ENCODE measurements at regions not wholly inside any gene's neighbourhood (a gene's known extent, or its start where the extent isn't known, plus 50 kb on each side); places are given as distances from the start of the nearest gene placed in this dataset.
"Not testable (repeated sequence)": the region's sequence is repeated elsewhere in the genome, so short reads cannot be mapped to it uniquely, and the experiment has no call there.

- Mint-ChIP-seq H3K4me3 (no peak overlapping the region), H3K9me3 (no peaks in the 10 kb centered on the region), H3K36me3 (no peaks in the 10 kb centered on the region), H3K27me3 (peaks cover 2% of the 10 kb centered on the region), H3K4me1 (peaks cover 0 to 4% (median 2%) of the 10 kb centered on the region in 3 donors), H3K27ac (no peak overlapping the region)
Measured at GRCh38 chr5:86671536-86671935, 53.8 kb downstream of the COX7C start.

GRCh38 chr5:86674069-86674468, 56.3 kb downstream of the COX7C start:
- Mint-ChIP-seq H3K9me3 (no peaks in the 10 kb centered on the region), H3K27ac (no peak overlapping the region), H3K4me3 (no peak overlapping the region), H3K4me1 (no peaks in the 10 kb centered on the region), H3K27me3 (peaks cover 2% of the 10 kb centered on the region), H3K36me3 (no peaks in the 10 kb centered on the region)

- no peak overlapping the region for H3K4me3 Mint-ChIP-seq
- H3K4me1 Mint-ChIP-seq, result no peaks in the 10 kb centered on the region
- no peaks in the 10 kb centered on the region for H3K9me3 Mint-ChIP-seq
- no peaks in the 10 kb centered on the region for H3K36me3 Mint-ChIP-seq
- H3K27me3 Mint-ChIP-seq, result no peaks in the 10 kb centered on the region
- no peak overlapping the region for H3K27ac Mint-ChIP-seq
Measured at GRCh38 chr5:86675311-86675710, 57.6 kb downstream of the COX7C start.

- Mint-ChIP-seq H3K27me3 (no peaks in the 10 kb centered on the region), H3K4me3 (no peak overlapping the region), H3K27ac (no peak overlapping the region), H3K9me3 (no peaks in the 10 kb centered on the region), H3K36me3 (no peaks in the 10 kb centered on the region), H3K4me1 (no peaks in the 10 kb centered on the region)
Measured at GRCh38 chr5:86679529-86679928, 61.8 kb downstream of the COX7C start.

GRCh38 chr5:86679949-86680348, 62.2 kb downstream of the COX7C start:
- no peaks in the 10 kb centered on the region for H3K9me3 Mint-ChIP-seq
- no peaks in the 10 kb centered on the region for H3K27me3 Mint-ChIP-seq
- no peak overlapping the region for H3K4me3 Mint-ChIP-seq
- H3K27ac Mint-ChIP-seq, result no peak overlapping the region
- H3K36me3 Mint-ChIP-seq, result no peaks in the 10 kb centered on the region
- no peaks in the 10 kb centered on the region for H3K4me1 Mint-ChIP-seq

- no peak overlapping the region for H3K27ac Mint-ChIP-seq
- H3K9me3 Mint-ChIP-seq, result no peaks in the 10 kb centered on the region
- H3K27me3 Mint-ChIP-seq, result no peaks in the 10 kb centered on the region
- H3K36me3 Mint-ChIP-seq, result no peaks in the 10 kb centered on the region
- no peaks in the 10 kb centered on the region for H3K4me1 Mint-ChIP-seq
- H3K4me3 Mint-ChIP-seq, result no peak overlapping the region
Measured at GRCh38 chr5:86684222-86684621, 66.5 kb downstream of the COX7C start.

- H3K4me3 Mint-ChIP-seq, result no peak overlapping the region
- H3K27ac Mint-ChIP-seq, result no peak overlapping the region
- no peaks in the 10 kb centered on the region for H3K36me3 Mint-ChIP-seq
- H3K9me3 Mint-ChIP-seq, result no peaks in the 10 kb centered on the region
- H3K27me3 Mint-ChIP-seq, result no peaks in the 10 kb centered on the region
- H3K4me1 Mint-ChIP-seq, result no peaks in the 10 kb centered on the region
Measured at GRCh38 chr5:86686046-86686445, 68.3 kb downstream of the COX7C start.

GRCh38 chr5:86688406-86688805, 70.7 kb downstream of the COX7C start:
- Mint-ChIP-seq H3K4me1 (no peaks in the 10 kb centered on the region), H3K36me3 (no peaks in the 10 kb centered on the region), H3K4me3 (no peak overlapping the region), H3K27ac (no peak overlapping the region), H3K27me3 (no peaks in the 10 kb centered on the region), H3K9me3 (no peaks in the 10 kb centered on the region)

GRCh38 chr5:86689103-86689729, 71.5 kb downstream of the COX7C start:
- Mint-ChIP-seq H3K27ac (no peak overlapping the region), H3K36me3 (no peaks in the 10 kb centered on the region), H3K4me1 (no peaks in the 10 kb centered on the region), H3K27me3 (no peaks in the 10 kb centered on the region), H3K9me3 (no peaks in the 10 kb centered on the region), H3K4me3 (no peak overlapping the region)

- Mint-ChIP-seq H3K36me3 (no peaks in the 10 kb centered on the region), H3K9me3 (no peaks in the 10 kb centered on the region), H3K27me3 (no peaks in the 10 kb centered on the region), H3K4me1 (no peaks in the 10 kb centered on the region), H3K27ac (no peak overlapping the region), H3K4me3 (no peak overlapping the region)
Measured at GRCh38 chr5:86709157-86709881, 91.6 kb downstream of the COX7C start.

GRCh38 chr5:86716121-86716520, 98.4 kb downstream of the COX7C start:
- H3K36me3 Mint-ChIP-seq, result no peaks in the 10 kb centered on the region
- H3K4me3 Mint-ChIP-seq, result no peak overlapping the region
- H3K4me1 Mint-ChIP-seq, result peaks cover 0 to 2% (median 0%) of the 10 kb centered on the region in 3 donors
- H3K27me3 Mint-ChIP-seq, result no peaks in the 10 kb centered on the region
- H3K9me3 Mint-ChIP-seq, result no peaks in the 10 kb centered on the region
- H3K27ac Mint-ChIP-seq, result no peak overlapping the region

- not testable (repeated sequence) for H3K36me3 Mint-ChIP-seq, H3K27me3 Mint-ChIP-seq, H3K27ac Mint-ChIP-seq, H3K9me3 Mint-ChIP-seq, H3K4me1 Mint-ChIP-seq
- peak overlapping the region in 1 of 4 donors; percentile 65 for H3K4me3 Mint-ChIP-seq
Measured at GRCh38 chr5:86731319-86732117, 113.8 kb downstream of the COX7C start.

- Mint-ChIP-seq H3K9me3 (peaks cover 9 to 20% (median 10%) of the 10 kb centered on the region in 3 donors), H3K27me3 (no peaks in the 10 kb centered on the region), H3K27ac (no peak overlapping the region), H3K36me3 (no peaks in the 10 kb centered on the region), H3K4me1 (no peaks in the 10 kb centered on the region), H3K4me3 (no peak overlapping the region)
Measured at GRCh38 chr5:86735370-86735769, 117.6 kb downstream of the COX7C start.

- H3K4me1 Mint-ChIP-seq, result no peaks in the 10 kb centered on the region
- no peaks in the 10 kb centered on the region for H3K36me3 Mint-ChIP-seq
- H3K27ac Mint-ChIP-seq, result no peak overlapping the region
- H3K4me3 Mint-ChIP-seq, result no peak overlapping the region
- H3K27me3 Mint-ChIP-seq, result no peaks in the 10 kb centered on the region
- H3K9me3 Mint-ChIP-seq, result peaks cover 4 to 24% (median 10%) of the 10 kb centered on the region in 3 donors
Measured at GRCh38 chr5:86737579-86737978, 119.8 kb downstream of the COX7C start.

GRCh38 chr5:86748538-86749105, 130.9 kb downstream of the COX7C start:
- no peak overlapping the region for H3K4me3 Mint-ChIP-seq
- no peaks in the 10 kb centered on the region for H3K4me1 Mint-ChIP-seq
- no peak overlapping the region for H3K27ac Mint-ChIP-seq
- H3K9me3 Mint-ChIP-seq, result peaks cover 0 to 1% (median 0%) of the 10 kb centered on the region in 3 donors
- H3K27me3 Mint-ChIP-seq, result no peaks in the 10 kb centered on the region
- peaks cover 1% of the 10 kb centered on the region for H3K36me3 Mint-ChIP-seq

Data from IgD-negative memory B cell (primary cell).